GM21717 (cell line): ENCODE measurements at regions not wholly inside any gene's neighbourhood (a gene's known extent, or its start where the extent isn't known, plus 50 kb on each side); places are given as distances from the start of the nearest gene placed in this dataset.

Experiments used
- ATAC-seq: cut with Tn5 transposase; IDR thresholded peaks from one replicate; pipeline ENCODE4 v1.9.1; 2021; ENCODE audit warnings: mild to moderate bottlenecking, moderate library complexity; ENCODE audit not compliant: unreplicated experiment

DNA sequence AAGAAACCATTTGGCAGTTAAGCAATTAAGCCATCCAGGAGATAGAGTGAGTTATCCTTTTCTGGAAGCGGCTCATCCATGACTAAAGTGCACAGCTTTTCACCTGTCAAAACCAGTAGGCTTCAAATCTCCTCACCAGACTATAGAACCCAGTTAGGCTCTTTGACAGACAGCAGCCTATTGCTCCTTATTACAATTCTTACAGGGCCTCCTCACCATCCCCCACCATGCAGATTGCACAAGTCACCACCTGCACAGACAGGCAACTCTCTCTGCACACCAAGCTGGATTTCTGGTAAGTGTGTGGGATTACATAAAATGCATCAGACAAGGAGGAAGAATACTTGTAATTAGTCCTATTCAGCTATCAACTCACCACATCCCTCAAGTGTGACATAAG lies 301.6 kb downstream of the SNX13 start:
- no peak for ATAC-seq

DNA sequence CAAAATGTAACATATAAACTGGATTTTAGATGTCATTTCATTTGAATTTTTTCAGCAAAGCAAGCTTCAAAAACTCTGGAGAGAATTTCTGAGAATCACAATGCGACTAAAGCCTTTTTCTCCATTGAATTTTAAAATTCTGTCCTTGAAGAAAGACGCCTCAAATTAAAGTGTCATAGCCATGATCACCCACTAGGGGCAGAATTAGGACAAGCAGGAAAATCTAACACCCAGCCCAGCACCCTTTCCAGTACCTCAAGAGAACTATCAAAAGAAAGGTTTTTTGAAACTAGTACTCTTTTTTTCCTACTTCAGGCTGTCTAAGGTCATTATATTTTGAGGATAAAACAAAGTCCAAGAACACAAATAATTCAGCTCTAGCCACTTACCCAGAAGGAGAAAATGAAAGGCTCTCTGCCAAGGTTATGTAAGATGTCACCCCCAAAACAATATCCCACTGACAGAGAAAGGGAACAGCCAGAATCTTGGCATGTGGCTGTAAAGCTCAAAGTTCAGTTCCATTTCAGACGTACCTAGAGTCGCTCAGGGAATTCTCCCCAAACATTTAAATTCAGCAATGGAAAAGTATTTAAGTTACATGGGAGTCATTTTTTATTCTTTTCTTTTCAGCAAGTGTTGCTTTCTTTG lies 299.4 kb downstream of the SNX13 start:
- peak; percentile 61 for ATAC-seq

DNA sequence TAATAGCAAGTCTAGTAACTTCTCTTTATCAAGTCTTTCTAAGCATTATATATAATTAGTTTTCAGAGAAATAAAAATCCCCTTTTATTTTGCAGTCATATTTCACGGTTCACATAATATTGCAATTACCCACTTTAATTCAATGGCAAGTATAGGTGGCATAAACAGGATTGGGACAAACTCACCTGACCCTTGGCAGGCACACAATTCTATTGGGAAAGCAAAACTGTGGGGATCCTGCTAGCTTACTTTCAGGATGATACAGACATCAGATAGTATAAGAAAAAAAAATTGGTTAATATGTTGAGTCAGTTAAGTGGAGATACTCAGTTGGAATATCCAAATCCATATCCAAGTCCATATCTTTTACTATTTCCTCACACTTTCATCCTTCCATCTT lies 294.8 kb downstream of the SNX13 start:
- no peak for ATAC-seq

DNA sequence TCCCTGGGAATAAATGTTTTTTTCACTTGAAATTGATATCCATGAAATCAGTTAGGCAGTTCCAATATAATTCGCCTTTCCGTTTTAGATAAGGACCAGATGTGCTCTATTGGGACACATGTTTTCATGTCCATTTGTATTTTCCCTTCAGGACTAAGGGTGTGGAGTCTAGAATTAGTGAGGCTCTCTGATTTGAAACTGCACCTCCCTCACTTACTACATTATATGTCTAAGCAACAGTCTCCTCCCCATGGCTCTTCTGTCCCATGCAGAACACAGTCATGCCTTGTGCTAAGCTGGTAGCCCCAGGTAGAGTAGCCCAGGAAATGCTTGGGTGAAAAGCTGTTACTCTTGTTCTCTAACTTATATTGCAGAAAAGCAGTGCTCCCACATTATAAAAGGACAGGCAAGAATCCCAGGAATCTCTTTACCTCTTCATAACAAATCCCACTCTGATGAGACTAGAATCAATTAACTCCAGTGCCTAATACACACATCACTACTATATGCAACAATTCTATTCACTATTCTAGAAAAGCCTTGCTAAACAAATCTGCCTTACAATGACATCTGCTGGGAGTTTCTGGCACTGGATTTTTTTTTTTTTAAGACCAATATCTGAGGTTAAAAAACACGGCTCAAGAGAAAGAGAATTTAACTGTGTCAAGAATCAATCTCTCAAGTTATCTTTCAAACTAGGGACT lies 293.9 kb downstream of the SNX13 start:
- no peak for ATAC-seq

DNA sequence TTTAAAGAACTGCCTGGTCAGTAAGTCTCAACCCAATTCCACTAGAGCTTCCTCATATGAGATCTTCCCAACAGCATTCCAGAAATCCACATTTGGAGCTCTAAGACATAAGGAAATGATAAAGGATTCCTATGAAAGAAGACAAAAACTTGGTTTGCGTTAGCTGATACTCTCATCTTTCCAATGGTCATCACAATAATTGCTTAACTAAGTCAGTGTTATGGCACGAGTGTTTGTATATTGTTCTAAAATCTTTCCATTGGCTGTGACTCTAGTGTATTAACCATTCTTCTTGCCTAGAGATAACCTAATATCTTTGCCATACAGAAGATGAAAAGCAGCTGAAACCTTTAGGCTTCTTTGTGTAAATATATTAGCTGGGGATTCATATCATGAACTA lies 289.0 kb downstream of the SNX13 start:
- ATAC-seq: no peak

DNA sequence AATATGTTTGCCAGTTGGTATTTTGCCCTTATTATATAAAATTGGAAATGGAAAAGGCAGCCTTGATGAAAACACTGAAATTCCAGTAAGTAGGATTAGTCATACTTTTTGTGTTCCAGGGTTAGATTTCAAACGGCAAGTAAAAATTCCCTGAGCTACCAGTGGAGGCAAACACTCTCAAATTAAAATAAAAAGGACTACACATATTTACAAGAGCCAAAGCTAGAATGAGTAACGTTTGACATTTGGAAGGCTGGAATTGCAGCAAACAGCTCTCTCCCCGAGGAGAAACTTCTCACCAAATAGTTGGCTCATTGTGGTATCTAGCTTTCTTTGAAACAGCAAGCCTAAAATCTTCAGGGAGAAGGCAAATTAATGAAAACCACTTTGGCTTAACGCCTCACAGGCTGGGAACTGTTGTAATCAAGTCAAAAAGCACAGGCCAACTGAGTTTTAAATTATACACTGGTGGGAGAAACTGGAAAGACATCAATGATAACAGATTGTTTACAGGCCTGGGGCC lies 288.4 kb downstream of the SNX13 start:
- ATAC-seq: no peak

DNA sequence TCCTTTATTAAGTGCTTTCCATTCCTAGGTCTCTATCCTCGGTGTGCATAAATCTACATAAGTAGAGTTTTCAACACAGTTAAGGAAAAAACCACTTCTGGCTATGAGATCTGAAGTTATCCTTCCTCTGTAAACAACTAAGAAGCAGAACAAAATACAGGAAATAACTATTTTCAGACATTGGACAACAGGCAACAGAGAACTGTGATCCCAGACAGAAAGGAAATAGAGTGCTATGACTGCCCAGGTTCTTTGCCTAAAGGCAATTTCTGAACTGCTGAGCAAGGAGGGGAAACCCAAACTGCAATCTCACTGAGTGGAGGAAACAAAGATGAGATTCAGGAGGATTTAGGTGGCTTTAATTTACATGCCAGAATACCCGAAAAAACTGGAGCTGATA lies 285.4 kb downstream of the SNX13 start:
- no peak for ATAC-seq

DNA sequence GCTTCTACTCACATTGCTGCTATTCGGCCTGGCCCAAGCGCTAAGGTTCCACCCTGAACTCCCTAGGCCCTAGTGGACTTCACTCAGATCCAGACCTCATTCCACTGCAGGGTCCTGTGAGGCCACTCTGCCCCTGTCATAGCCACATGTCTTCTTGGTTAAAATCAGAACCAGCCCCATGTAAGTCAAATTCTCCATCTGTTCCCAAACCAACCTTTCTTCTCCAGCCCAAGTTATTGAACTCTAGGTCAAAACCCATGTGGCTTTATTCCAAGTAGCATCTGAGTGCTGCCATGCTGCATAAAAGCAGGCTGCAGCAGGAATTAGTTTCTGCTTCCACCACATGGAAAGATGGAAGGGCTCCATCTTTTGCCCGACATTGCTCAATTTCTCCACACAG lies 281.2 kb downstream of the SNX13 start:
- no peak for ATAC-seq

DNA sequence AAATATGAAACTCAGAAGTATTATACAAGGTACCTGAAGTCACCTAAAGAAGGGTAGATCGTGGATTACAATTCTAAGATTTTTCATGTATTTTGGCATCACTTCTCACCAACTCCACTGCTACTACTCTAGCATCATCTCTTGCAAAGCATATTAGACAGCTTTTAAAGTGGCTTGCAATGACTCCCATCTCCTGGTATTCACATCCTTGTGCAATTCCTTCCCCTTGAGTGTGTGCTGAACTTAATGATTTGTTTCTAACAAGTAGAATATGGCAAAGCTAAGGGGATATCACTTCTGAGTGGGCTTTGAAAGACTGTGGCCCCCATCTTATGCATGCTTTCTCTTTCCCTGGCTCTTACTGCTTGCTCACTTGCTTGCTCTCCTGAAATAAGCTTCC lies 280.2 kb downstream of the SNX13 start:
- ATAC-seq: no peak

DNA sequence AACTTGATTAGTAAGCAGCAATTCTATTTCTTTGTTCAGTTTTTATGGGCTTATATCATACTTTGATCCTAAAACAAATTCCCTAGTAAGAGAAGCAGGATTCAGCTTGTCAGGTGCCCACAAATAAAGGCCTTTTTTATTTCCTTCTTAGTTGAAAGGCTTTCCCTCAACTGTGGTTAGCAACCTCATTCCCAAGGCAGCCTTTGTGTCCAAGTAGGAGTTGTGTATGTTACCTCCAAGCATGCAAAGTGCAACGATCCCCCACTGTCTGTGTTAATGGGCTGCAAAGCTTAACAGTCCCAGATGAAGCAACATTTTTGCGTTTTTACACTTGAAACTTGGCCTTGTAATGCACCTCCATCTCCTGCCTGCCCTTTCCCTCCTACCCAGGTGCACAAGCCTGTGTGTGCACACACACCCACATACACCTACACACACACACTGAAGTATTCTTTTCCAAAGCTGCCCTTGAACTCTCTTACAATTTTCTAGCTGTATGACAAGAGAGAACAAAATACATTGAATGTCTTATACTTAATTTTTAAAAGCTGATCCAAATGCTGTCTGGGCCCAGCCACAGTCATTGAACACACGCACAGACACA lies 278.2 kb downstream of the SNX13 start:
- ATAC-seq: no peak

DNA sequence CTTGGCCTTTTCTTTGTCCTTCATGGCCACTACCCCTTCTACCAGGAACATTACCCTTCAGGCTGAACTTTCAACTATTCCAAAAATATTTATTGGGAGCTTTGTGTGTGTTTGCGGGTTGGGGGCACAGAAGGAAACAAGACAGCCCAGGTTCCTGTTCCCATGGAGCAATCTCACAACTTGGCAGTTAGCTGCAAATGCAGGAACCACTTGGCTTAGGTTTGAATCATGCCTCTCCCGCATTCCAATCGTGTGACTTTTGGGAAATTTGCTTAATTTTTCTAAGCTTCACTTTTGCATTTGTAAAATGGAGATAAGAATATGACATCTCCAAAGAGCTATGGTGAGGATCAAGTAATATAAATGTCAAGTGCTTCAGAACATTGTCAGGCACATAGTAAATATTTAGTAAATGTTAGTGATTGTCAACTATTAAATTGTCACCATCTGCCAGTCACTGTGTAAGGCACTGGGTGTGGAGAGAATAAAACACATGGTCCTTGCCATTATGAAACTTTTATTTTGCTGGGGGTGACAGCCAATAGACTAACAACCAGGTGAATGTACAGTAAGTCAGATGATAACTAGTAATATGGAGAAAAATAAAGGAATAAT lies 277.1 kb downstream of the SNX13 start:
- no peak for ATAC-seq

DNA sequence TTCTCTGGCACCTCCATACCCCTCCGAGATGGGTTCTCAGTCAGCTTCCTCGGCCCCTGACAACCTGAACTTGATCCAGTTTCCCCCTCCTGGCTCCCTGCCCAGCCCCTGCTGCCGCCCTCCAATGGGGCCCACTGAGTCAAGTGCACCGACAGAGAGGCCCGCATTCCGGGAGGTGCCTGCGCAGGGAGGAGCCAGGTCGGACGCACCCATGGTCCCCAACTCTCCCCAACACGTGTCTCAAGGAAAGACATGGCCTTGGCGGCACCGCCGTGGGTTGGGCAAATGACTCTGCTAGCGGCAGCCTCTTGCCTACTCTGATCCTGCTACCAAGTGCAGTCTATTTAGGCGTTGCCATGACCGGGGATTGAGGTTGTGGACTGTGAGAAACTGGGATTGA lies 275.3 kb downstream of the SNX13 start:
- ATAC-seq: no peak

DNA sequence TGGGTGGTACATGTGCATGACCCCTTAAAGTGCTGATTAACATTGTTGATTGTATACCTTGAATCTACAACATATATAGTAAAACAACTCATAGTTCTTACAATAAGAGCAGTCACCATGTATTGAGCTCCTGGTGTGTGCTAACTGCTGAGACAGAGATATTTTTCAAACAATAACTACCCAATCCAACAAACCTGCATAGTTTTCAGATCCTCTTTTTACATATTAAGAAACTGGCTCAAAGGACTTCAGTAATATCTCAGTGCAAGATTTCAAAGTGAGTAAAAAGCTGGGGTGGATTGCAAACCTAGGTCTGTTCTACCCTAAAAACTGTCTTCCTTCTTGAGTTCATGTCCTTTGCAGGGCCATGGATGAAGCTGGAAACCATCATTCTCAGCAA lies 272.2 kb downstream of the SNX13 start:
- no peak for ATAC-seq

DNA sequence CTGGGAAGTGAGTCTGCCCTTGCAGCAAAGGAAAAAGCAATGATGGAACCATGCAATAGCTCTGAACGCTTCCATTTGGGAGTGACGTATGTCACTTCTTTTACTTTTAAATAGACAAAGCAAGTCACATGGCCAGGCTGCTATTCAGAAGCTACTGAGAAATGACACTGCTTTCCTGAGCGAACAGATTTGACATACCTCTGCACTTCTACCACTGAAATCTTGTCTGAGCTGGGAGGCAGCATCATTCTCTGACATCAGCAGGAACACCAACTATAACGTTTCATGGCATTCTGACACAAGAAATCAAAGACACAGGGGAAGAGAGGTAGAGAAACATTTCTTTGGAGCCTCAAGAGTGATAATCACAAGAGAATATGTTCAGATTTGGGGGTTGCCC lies 271.1 kb downstream of the SNX13 start:
- ATAC-seq: no peak

DNA sequence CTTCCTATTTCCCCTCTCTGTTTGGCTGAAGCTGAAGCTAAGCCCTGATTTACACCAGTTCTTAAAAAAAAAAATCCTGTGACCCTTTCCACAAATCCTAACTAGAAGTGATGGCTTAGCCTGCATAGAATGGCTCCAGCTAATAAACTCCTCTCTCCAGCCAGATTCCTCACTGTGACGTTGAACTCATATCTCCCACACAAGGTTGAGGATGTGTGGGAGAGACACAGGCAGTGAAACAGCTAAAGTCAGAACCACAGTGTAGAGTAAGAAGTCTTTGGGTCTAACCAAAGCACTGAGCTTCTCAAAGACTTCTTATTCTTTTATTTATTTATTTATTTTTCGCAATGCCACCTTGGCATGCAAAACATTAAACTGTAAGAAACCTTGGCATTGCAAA lies 268.3 kb downstream of the SNX13 start:
- no peak for ATAC-seq

DNA sequence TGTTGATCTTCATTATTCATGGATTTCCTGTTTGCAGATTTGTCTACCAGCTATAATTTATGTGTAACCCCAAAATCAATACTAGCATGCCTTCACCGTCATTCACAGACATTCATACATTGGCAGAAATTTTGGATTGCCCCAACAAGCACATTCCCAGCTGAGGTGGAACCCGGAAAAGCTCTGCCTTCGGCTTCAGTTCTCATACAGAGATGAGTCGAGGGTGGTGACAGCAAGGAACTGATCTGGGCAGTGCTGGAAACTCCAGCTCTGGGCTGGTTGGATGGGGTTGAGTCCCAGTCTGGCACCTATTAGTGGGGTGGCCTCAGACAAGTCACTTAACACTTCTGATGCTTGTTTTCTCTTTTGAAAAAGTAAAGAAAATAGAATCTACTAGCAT lies 267.5 kb downstream of the SNX13 start:
- ATAC-seq: no peak

DNA sequence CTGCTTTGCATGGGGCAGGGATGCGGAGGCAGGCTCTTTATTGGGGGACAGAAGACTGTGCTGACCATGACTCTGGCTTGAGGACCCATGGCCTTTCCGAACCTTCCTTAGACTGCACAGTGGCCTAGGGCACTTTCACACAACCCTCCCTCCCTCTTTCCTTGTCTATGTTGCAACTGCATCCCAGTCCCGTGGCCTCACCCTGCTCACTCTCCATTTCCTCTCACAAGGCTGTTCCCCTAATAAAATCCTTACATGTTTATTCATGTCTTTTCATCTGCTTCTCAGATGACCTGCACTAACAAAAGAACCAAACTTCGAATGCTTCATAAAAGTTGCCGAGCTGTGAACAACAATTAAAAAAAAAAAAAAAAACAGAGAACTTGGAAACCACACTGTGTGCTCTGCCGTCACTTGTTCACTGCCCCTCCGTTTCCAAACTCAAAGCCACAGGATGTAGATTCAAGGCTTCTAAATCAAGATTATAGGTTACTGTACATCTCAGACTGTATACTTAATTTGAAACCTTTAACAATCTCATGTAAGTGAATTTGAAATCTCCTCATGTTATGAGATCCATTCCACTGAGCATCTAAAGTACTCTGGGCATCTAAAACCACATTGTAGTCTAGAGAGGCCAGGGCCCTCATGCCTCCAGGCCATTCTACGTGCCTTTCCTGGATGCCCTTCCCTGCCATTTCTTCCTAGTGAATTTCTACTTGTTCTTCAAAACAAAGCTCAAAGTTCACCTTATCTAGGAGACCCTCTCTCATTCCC lies 265.9 kb downstream of the SNX13 start:
- no peak for ATAC-seq

DNA sequence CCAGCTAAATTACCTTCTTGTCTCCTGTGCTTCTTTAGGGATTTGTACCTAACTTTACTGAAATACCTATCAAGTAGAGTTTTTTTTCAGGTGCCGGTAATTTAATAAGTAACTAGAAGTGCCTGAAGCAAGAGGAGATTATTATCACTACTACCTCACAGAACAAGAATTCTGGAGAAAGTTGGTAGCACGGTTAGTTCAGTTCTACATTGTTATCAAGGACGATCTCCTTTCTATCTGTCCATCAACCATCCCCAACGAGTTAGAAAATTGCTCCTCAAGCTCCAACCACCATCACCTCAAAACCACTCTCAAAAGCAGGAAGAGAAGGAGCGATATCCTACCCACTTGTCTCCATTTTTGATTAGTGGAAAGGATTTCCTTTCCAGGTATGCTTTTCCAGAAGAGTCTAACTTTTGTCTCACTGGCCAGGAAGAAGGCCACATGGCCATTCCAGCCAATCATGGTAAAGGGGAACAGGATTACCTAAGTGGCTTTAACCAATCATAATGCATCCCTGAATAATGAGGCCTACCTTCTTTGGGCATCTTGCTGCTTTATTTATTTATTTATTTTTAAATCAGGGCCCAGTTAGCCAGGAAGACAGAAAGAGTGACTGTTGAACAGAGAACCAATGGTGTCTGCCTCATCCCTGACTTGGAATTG lies 265.2 kb downstream of the SNX13 start:
- no peak for ATAC-seq

DNA sequence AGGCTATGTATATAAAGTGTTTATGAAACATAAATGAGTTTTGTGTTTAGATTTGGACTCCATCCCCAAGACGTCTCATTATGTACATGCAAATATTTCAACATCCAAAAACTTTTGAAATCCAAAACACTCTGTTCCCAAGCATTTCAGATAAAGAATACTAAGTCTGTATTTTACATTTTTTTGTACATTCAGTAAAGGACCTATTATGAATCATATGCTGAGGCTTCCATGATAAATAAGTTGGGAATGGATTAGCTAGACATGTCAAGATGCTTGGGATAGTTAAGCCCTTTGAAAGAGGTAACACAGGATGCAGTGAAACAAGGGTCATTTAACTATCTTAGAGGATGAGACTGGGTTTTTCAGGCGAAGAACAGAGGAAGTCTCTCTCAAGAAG lies 262.9 kb downstream of the SNX13 start:
- ATAC-seq: no peak

DNA sequence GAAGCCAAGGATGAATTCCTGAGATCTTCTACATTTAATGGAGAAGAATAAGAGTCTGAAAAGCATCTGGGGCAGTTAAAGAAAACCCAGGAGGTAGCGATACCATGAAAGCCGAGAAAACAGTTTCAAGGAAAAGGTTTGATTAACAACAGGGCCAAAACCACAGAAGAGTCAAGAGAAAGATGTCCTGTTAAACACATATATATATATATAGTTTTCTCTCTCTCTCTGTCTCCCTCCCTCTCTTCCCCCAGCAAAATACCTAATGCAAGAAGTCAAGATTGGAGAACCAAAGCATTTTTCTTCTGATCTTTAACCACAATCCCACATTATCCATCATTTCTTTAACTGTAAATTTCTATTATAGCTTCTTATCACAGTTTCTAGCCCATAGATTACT lies 261.4 kb downstream of the SNX13 start:
- no peak for ATAC-seq

DNA sequence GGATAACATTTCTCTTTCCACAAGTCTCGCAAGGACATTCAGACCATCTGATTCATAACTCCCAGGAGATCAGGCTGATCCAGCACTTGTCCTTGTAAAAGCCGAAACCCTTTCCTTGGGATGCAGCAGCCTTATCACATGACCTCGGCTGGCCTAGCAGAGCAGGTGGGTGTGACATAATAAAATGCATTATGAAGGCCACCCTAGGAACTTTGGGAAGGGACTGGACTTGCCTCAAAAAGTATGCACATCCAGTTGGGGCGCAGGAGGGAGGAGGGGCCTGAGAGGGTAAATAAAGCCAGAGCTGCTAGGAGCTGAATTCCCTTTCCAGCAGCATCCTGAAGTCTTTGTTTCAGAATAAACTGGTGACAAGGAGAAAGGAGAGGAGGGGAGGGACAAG lies 260.8 kb downstream of the SNX13 start:
- no peak for ATAC-seq
